ENCODE measurements at regions not wholly inside any gene's neighbourhood (a gene's known extent, or its start where the extent isn't known, plus 50 kb on each side); places are given as distances from the start of the nearest gene placed in this dataset.

GRCh38 chr5:67331296-67331925 is 134.8 kb upstream of the CD180 start:
- no peaks in the 10 kb centered on the region for H3K36me3 Mint-ChIP-seq (ENCODE audit: insufficient read depth, unreplicated experiment)
- H3K27ac Mint-ChIP-seq (ENCODE audit: unreplicated experiment), result no peak overlapping the region
- DNase-seq, result no peak
- no peaks in the 10 kb centered on the region for H3K4me1 Mint-ChIP-seq (ENCODE audit: low read depth, unreplicated experiment)
- no peak overlapping the region for H3K4me3 Mint-ChIP-seq (ENCODE audit: low read depth, unreplicated experiment)
- TF ChIP-seq CTCF (IDR thresholded peaks at IDR 0.05; ENCODE audit: unreplicated experiment), result no peak
- CTCF ChIA-PET, result no interaction called here
- peaks cover 5% of the 10 kb centered on the region for H3K9me3 Mint-ChIP-seq (ENCODE audit: low read depth, unreplicated experiment)
- BruUV-seq (replicated peaks), result no TSS peak
- H3K27me3 Mint-ChIP-seq (ENCODE audit: unreplicated experiment), result no peaks in the 10 kb centered on the region
- intact Hi-C loops (cut with micrococcal nuclease; ENCODE audit: unreplicated experiment), result no loop called here

- H3K4me1 Mint-ChIP-seq (ENCODE audit: low read depth, unreplicated experiment), result peaks cover 8% of the 10 kb centered on the region
- BruUV-seq (replicated peaks), result no TSS peak
- H3K27ac Mint-ChIP-seq (ENCODE audit: unreplicated experiment), result no peak overlapping the region
- no peak for DNase-seq
- no peaks in the 10 kb centered on the region for H3K27me3 Mint-ChIP-seq (ENCODE audit: unreplicated experiment)
- CTCF ChIA-PET, result no interaction called here
- H3K36me3 Mint-ChIP-seq (ENCODE audit: insufficient read depth, unreplicated experiment), result no peaks in the 10 kb centered on the region
- H3K9me3 Mint-ChIP-seq (ENCODE audit: low read depth, unreplicated experiment), result peaks cover 2% of the 10 kb centered on the region
- TF ChIP-seq CTCF (IDR thresholded peaks at IDR 0.05; ENCODE audit: unreplicated experiment), result no peak
- intact Hi-C loops (cut with micrococcal nuclease; ENCODE audit: unreplicated experiment), result loop anchor here (5.0 kb wide), 1 partner anchor 932 kb away; no protein-coding TSS in a partner anchor
- no peak overlapping the region for H3K4me3 Mint-ChIP-seq (ENCODE audit: low read depth, unreplicated experiment)
Measured at GRCh38 chr5:67319935-67320725, 123.5 kb upstream of the CD180 start.

- Mint-ChIP-seq H3K4me1 (ENCODE audit: low read depth, unreplicated experiment) (peaks cover 10% of the 10 kb centered on the region), H3K9me3 (ENCODE audit: low read depth, unreplicated experiment) (peaks cover 2% of the 10 kb centered on the region), H3K27me3 (ENCODE audit: unreplicated experiment) (no peaks in the 10 kb centered on the region), H3K4me3 (ENCODE audit: low read depth, unreplicated experiment) (no peak overlapping the region), H3K27ac (ENCODE audit: unreplicated experiment) (no peak overlapping the region), H3K36me3 (ENCODE audit: insufficient read depth, unreplicated experiment) (no peaks in the 10 kb centered on the region)
- no peak for TF ChIP-seq CTCF (IDR thresholded peaks at IDR 0.05; ENCODE audit: unreplicated experiment)
- intact Hi-C loops (cut with micrococcal nuclease; ENCODE audit: unreplicated experiment), result loop anchor here (5.0 kb wide), 1 partner anchor 934 kb away; no protein-coding TSS in a partner anchor
- BruUV-seq (replicated peaks), result no TSS peak
- DNase-seq, result no peak
- CTCF ChIA-PET, result no interaction called here
Measured at GRCh38 chr5:67318746-67319145, 122.1 kb upstream of the CD180 start.

- H3K4me3 Mint-ChIP-seq (ENCODE audit: low read depth, unreplicated experiment), result no peak overlapping the region
- H3K36me3 Mint-ChIP-seq (ENCODE audit: insufficient read depth, unreplicated experiment), result no peaks in the 10 kb centered on the region
- intact Hi-C loops (cut with micrococcal nuclease; ENCODE audit: unreplicated experiment), result loop anchor here (5.0 kb wide), 1 partner anchor 935 kb away; no protein-coding TSS in a partner anchor
- no peaks in the 10 kb centered on the region for H3K27me3 Mint-ChIP-seq (ENCODE audit: unreplicated experiment)
- H3K4me1 Mint-ChIP-seq (ENCODE audit: low read depth, unreplicated experiment), result peaks cover 10% of the 10 kb centered on the region
- no peak overlapping the region for H3K27ac Mint-ChIP-seq (ENCODE audit: unreplicated experiment)
- BruUV-seq (replicated peaks), result no TSS peak
- no peak for DNase-seq
- no peak for TF ChIP-seq CTCF (IDR thresholded peaks at IDR 0.05; ENCODE audit: unreplicated experiment)
- H3K9me3 Mint-ChIP-seq (ENCODE audit: low read depth, unreplicated experiment), result peaks cover 2% of the 10 kb centered on the region
- CTCF ChIA-PET, result interaction anchor here (1.0 kb wide), 1 partner anchor 62 kb away, joined by 3 read pairs; no protein-coding TSS in a partner anchor
Measured at GRCh38 chr5:67317603-67318002, 121.0 kb upstream of the CD180 start.
